Activated CD8-positive, alpha-beta T cell treated with anti-CD3 and anti-CD28 coated beads for 36 hours (primary cell): ENCODE measurements at regions not wholly inside any gene's neighbourhood (a gene's known extent, or its start where the extent isn't known, plus 50 kb on each side); places are given as distances from the start of the nearest gene placed in this dataset.

Experiments
- ATAC-seq: fragments of 200-7000 bp; cut with Tn5 transposase; one replicate; pipeline ENCODE4 v1.10.0; 2021; ENCODE audit warnings: mild to moderate bottlenecking, moderate library complexity
- CTCF ChIA-PET: fragments of 350-600 bp; sonication (Branson Sonifier 250); formaldehyde crosslinking; loops from one replicate; lab custom pipeline; 2021; ENCODE audit warnings: antibody characterized with exemption; lab: Charles Lee
- POLR2A ChIA-PET: fragments of 350-600 bp; sonication (Branson Sonifier 250); formaldehyde crosslinking; loops from one replicate; lab custom pipeline; 2021; ENCODE audit warnings: antibody characterized with exemption; lab: Charles Lee
- DNase-seq: peaks from one replicate; pipeline ENCODE4 v3.0.0-alpha.2; 2020
- H3K27ac Mint-ChIP-seq: one replicate; pipeline ENCODE4 v1.8.0; 2021; ENCODE audit warnings: mild to moderate bottlenecking, mixed read lengths
- H3K27me3 Mint-ChIP-seq: one replicate; pipeline ENCODE4 v1.8.0; 2021; ENCODE audit warnings: mixed read lengths
- H3K36me3 Mint-ChIP-seq: one replicate; pipeline ENCODE4 v1.8.0; 2021; ENCODE audit warnings: low read depth, mixed read lengths
- H3K4me1 Mint-ChIP-seq: one replicate; pipeline ENCODE4 v1.8.0; 2021; ENCODE audit warnings: low read depth, mixed read lengths
- H3K4me3 Mint-ChIP-seq: one replicate; pipeline ENCODE4 v1.8.0; 2021; ENCODE audit warnings: mild to moderate bottlenecking, moderate library complexity, mixed read lengths
- H3K9me3 Mint-ChIP-seq: one replicate; pipeline ENCODE4 v1.8.0; 2021; ENCODE audit warnings: mixed read lengths
- intact Hi-C: fragments of 100-400 bp; cut with micrococcal nuclease; formaldehyde crosslinking; loops from one replicate; pipeline ENCODE4 v1.10.0; 2022
- TF ChIP-seq, protein P1 (sequence below): fragments of 200-600 bp; IDR thresholded peaks from one replicate; pipeline ENCODE4 v1.8.0; 2022; ENCODE audit warnings: antibody characterized with exemption, mild to moderate bottlenecking

- ChIA-PET CTCF (no interaction called here), POLR2A (no interaction called here)
- no peak overlapping the region for H3K27ac Mint-ChIP-seq
- TF ChIP-seq, protein P1, sequence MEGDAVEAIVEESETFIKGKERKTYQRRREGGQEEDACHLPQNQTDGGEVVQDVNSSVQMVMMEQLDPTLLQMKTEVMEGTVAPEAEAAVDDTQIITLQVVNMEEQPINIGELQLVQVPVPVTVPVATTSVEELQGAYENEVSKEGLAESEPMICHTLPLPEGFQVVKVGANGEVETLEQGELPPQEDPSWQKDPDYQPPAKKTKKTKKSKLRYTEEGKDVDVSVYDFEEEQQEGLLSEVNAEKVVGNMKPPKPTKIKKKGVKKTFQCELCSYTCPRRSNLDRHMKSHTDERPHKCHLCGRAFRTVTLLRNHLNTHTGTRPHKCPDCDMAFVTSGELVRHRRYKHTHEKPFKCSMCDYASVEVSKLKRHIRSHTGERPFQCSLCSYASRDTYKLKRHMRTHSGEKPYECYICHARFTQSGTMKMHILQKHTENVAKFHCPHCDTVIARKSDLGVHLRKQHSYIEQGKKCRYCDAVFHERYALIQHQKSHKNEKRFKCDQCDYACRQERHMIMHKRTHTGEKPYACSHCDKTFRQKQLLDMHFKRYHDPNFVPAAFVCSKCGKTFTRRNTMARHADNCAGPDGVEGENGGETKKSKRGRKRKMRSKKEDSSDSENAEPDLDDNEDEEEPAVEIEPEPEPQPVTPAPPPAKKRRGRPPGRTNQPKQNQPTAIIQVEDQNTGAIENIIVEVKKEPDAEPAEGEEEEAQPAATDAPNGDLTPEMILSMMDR, result no peak
- DNase-seq (no peak), ATAC-seq (no peak)
- intact Hi-C loops, result no loop called here
- H3K4me3 Mint-ChIP-seq, result no peak overlapping the region
- no peaks in the 10 kb centered on the region for H3K27me3 Mint-ChIP-seq
- H3K36me3 Mint-ChIP-seq, result no peaks in the 10 kb centered on the region
- no peaks in the 10 kb centered on the region for H3K9me3 Mint-ChIP-seq
- no peaks in the 10 kb centered on the region for H3K4me1 Mint-ChIP-seq
These were observed 414.8 kb upstream of the SLC30A5 start for GRCh38 chr5:68679041-68679440.

GRCh38 chr5:68680366-68680765, 413.4 kb upstream of the SLC30A5 start:
- no peak overlapping the region for H3K27ac Mint-ChIP-seq
- no peaks in the 10 kb centered on the region for H3K36me3 Mint-ChIP-seq

GRCh38 chr5:68681929-68682328, 411.9 kb upstream of the SLC30A5 start:
- Mint-ChIP-seq H3K27ac (no peak overlapping the region), H3K9me3 (no peaks in the 10 kb centered on the region), H3K36me3 (no peaks in the 10 kb centered on the region), H3K4me1 (no peaks in the 10 kb centered on the region), H3K4me3 (no peak overlapping the region), H3K27me3 (no peaks in the 10 kb centered on the region)
- ChIA-PET POLR2A (no interaction called here), CTCF (no interaction called here)
- no peak for DNase-seq
- intact Hi-C loops, result no loop called here
- TF ChIP-seq, protein P1, result no peak
- no peak for ATAC-seq

More at GRCh38 chr5:68680366-68680765, 413.4 kb upstream of the SLC30A5 start:
- DNase-seq, result no peak
- ChIA-PET CTCF (no interaction called here), POLR2A (no interaction called here)
- Mint-ChIP-seq H3K9me3 (no peaks in the 10 kb centered on the region), H3K4me1 (no peaks in the 10 kb centered on the region), H3K4me3 (no peak overlapping the region), H3K27me3 (no peaks in the 10 kb centered on the region)
- ATAC-seq, result no peak
- intact Hi-C loops, result no loop called here
- TF ChIP-seq, protein P1, result no peak

DNA sequence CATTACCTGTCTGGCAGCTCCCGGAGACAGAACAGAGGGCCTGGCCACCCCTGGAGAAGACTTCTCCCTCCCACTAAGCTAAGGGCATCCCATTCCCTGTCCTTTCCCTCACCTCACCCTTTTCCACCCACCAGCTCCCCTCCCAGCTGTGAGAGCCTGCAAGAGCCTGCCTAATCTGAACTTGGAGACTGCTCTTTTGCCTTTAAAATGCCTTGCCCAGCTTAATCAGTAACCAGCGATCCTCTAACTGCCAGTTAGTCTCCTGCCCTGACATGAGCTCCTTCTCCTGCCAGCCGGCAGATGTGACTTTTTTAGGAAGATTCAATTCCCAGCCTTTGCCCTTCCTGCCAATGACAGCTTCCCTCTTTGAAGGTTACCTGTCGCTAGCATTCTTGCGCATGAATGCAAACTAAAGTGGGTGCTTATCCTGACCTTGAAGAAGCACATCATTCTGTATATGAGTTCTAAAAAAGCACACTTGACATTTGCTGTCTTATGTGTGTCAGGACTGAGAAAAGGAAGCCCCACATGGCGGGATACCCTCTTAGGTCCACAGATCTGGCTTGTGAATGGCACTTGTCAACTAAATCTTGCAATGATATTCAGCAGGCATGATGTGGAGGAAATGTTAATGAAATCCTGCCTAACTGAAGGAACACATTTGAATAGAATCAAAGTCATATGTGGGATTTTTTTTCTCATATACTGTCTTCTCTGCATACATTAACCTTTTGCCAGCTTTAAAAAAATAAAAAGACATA, 411.2 kb upstream of the SLC30A5 start:
- intact Hi-C loops, result no loop called here
- no peaks in the 10 kb centered on the region for H3K36me3 Mint-ChIP-seq
- H3K9me3 Mint-ChIP-seq, result no peaks in the 10 kb centered on the region
- CTCF ChIA-PET, result interaction anchor here (1.4 kb wide), 1 partner anchor 14 kb away, joined by 4 read pairs; no protein-coding TSS in a partner anchor
- POLR2A ChIA-PET, result no interaction called here
- no peaks in the 10 kb centered on the region for H3K27me3 Mint-ChIP-seq
- DNase-seq, result no peak
- no peak overlapping the region for H3K27ac Mint-ChIP-seq
- H3K4me3 Mint-ChIP-seq, result no peak overlapping the region
- H3K4me1 Mint-ChIP-seq, result no peaks in the 10 kb centered on the region
- no peak for ATAC-seq
- TF ChIP-seq, protein P1, result no peak

DNA sequence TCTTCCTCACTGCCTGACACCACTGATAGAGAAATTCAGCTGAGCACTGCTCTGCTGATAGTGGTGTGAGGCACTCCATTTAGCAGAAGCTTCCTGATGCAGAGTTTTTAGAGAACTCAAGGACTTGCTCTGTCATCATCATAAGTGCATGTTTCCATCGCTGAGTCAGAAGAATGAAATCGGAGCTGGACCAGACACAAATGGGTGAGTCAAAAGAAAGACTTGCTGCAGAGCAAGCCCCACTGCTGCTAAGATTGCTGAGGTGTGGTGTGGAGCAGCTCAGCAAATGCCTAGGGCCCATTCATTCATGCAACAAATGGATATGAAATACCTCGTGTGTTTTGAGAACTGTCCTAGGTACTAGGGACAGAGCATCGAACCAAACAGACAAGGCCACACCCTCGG, 410.2 kb upstream of the SLC30A5 start:
- ATAC-seq (no peak), DNase-seq (no peak)
- Mint-ChIP-seq H3K27me3 (no peaks in the 10 kb centered on the region), H3K36me3 (no peaks in the 10 kb centered on the region), H3K9me3 (no peaks in the 10 kb centered on the region), H3K4me1 (no peaks in the 10 kb centered on the region), H3K4me3 (no peak overlapping the region), H3K27ac (no peak overlapping the region)
- intact Hi-C loops, result no loop called here
- TF ChIP-seq, protein P1, result no peak
- ChIA-PET CTCF (interaction anchor here (1.4 kb wide), 1 partner anchor 15 kb away, joined by 4 read pairs; no protein-coding TSS in a partner anchor), POLR2A (no interaction called here)
